Brain microvascular endothelial cell (primary cell): ENCODE measurements at regions not wholly inside any gene's neighbourhood (a gene's known extent, or its start where the extent isn't known, plus 50 kb on each side); places are given as distances from the start of the nearest gene placed in this dataset.

Experiments
- DNase-seq: peaks from one replicate; pipeline ENCODE4 v3.0.0-alpha.2; 2020
- H3K27ac ChIP-seq: fragments of 250-450 bp; sonication (Bioruptor Pico); 2 replicates; pipeline ENCODE4 v1.5.1; 2020; ENCODE audit warnings: mild to moderate bottlenecking, moderate library complexity
- H3K27me3 ChIP-seq: fragments of 250-450 bp; sonication (Bioruptor Pico); replicated peaks from 2 replicates; pipeline ENCODE4 v1.5.1; 2020; ENCODE audit warnings: mild to moderate bottlenecking
- H3K36me3 ChIP-seq: fragments of 250-450 bp; sonication (Bioruptor Pico); replicated peaks from 2 replicates; pipeline ENCODE4 v1.5.1; 2020; ENCODE audit warnings: mild to moderate bottlenecking
- H3K4me3 ChIP-seq: 2 replicates; pipeline ENCODE4 v1.5.1; 2011; ENCODE audit warnings: low read depth, mild to moderate bottlenecking, control low read depth, low read length, moderate library complexity
- in situ Hi-C: cut with HindIII; loops from 2 replicates; pipeline ENCODE4 v1.10.0; 2017; ENCODE audit warnings: low sequenced_read_pairs, low pct_ligation_motif_present
- TF ChIP-seq, protein P1 (sequence below): IDR thresholded peaks from 2 replicates; pipeline ENCODE4 v1.5.1; 2011; ENCODE audit warnings: low read depth, mild to moderate bottlenecking, moderate library complexity, low read length, control low read depth, inconsistent platforms; ENCODE audit errors: missing control alignments

DNA sequence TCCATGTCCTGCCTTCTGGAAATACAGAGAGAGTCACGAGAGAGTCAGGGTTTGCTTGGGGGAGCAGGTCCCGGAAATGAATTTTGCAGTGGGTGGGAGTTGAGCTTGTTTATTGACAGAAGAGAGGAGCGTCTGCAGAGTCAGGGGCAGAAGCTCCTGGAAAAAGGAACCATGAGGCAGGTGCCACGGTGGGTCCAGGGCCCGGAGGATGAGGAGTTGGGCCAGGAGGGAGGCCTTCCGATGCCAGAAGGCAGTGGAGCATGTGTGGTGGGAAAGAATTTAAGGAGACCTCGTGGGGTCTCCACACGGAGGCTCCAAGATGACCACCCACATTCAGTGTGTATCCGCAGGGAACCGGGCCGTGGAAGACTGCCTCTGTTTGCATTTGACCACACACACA, 461.2 kb downstream of the BRD1 start:
- H3K27me3 ChIP-seq = no peaks in the 10 kb centered on the region

DNA sequence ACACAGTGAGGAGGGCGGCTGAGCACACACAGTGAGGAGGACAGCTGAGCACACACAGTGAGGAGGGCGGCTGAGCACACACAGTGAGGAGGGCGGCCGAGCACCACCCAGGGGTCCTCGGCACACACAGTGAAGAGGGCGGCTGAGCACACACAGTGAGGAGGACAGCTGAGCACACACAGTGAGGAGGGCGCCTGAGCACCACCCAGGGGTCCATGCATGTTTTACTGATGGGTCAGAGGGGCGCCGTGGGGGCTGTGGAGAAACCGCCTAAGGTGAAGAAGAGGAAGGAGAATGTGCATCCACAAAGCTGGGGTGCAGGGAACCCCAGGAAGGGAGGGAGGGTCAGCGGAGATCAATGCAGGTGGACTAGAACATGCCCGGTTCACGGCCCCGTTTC, 461.8 kb downstream of the BRD1 start:
- in situ Hi-C loops = no loop called here
- H3K4me3 ChIP-seq = no peak overlapping the region
- TF ChIP-seq, protein P1, sequence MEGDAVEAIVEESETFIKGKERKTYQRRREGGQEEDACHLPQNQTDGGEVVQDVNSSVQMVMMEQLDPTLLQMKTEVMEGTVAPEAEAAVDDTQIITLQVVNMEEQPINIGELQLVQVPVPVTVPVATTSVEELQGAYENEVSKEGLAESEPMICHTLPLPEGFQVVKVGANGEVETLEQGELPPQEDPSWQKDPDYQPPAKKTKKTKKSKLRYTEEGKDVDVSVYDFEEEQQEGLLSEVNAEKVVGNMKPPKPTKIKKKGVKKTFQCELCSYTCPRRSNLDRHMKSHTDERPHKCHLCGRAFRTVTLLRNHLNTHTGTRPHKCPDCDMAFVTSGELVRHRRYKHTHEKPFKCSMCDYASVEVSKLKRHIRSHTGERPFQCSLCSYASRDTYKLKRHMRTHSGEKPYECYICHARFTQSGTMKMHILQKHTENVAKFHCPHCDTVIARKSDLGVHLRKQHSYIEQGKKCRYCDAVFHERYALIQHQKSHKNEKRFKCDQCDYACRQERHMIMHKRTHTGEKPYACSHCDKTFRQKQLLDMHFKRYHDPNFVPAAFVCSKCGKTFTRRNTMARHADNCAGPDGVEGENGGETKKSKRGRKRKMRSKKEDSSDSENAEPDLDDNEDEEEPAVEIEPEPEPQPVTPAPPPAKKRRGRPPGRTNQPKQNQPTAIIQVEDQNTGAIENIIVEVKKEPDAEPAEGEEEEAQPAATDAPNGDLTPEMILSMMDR = no peak
- H3K36me3 ChIP-seq = no peaks in the 10 kb centered on the region
- no peaks in the 10 kb centered on the region for H3K27me3 ChIP-seq
- H3K27ac ChIP-seq = no peak overlapping the region
- no peak for DNase-seq

More for the DNA sequence above, 461.2 kb downstream of the BRD1 start:
- in situ Hi-C loops = no loop called here
- no peaks in the 10 kb centered on the region for H3K36me3 ChIP-seq
- TF ChIP-seq, protein P1 = no peak
- H3K27ac ChIP-seq = no peak overlapping the region
- no peak for DNase-seq
- no peak overlapping the region for H3K4me3 ChIP-seq

DNA sequence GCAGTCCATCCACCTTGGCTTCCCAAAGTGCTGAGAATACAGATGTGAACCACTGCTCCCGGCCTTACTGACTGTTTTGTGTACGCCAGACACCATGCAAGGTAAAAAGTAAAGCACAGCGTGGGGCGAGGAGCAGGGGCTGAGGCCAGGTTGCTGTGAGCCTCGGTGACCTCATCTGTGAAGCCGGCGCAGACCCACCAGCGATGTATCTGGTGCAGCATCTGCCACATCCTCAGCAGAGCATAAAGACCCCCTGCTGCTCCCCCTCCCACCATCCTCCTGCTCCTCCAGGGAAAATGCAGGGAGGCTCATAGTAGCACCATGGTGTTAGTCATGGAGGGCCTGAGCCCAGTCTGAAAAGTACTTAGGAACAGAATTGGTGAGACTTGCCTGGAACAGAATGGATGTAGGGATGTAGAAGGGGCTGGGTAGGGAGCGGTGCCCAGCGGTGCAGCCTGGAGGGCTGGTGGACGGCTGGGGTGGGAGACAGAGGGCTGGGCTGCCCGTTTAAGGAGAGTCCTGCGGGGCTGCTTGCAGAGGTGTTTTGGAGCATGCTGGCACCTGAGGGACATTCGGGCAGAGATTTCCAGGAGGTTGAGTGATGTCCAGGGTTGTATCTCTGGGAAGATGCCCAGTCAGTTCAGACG, 462.4 kb downstream of the BRD1 start:
- no peaks in the 10 kb centered on the region for H3K27me3 ChIP-seq
- H3K27ac ChIP-seq = no peak overlapping the region
- no peak for DNase-seq
- no peak overlapping the region for H3K4me3 ChIP-seq
- H3K36me3 ChIP-seq = no peaks in the 10 kb centered on the region
- TF ChIP-seq, protein P1 = no peak
- in situ Hi-C loops = no loop called here

GRCh38 chr22:49364398-49364797, 463.3 kb downstream of the BRD1 start:
- Histone ChIP-seq H3K36me3 (no peaks in the 10 kb centered on the region), H3K27ac (no peak overlapping the region), H3K4me3 (no peak overlapping the region), H3K27me3 (no peaks in the 10 kb centered on the region)
- TF ChIP-seq, protein P1 = no peak
- DNase-seq = no peak
- in situ Hi-C loops = no loop called here

- no peak overlapping the region for H3K27ac ChIP-seq
- no peak for DNase-seq
- no peaks in the 10 kb centered on the region for H3K27me3 ChIP-seq
- no peak overlapping the region for H3K4me3 ChIP-seq
- in situ Hi-C loops = no loop called here
- H3K36me3 ChIP-seq = no peaks in the 10 kb centered on the region
- TF ChIP-seq, protein P1 = no peak
Measured at GRCh38 chr22:49363526-49364230, 464.0 kb downstream of the BRD1 start.
